ENCODE measurements at regions not wholly inside any gene's neighbourhood (a gene's known extent, or its start where the extent isn't known, plus 50 kb on each side); places are given as distances from the start of the nearest gene placed in this dataset.
A peak's percentile ranks its signal among the peaks of the same experiment; 100 is the strongest.

GRCh38 chr11:91794146-91794545 lies 430.5 kb upstream of the FAT3 start:
- no peak for DNase-seq
- peaks cover 36% of the 10 kb centered on the region for H3K4me1 ChIP-seq
- H3K9me3 ChIP-seq (replicated peaks), result no peaks in the 10 kb centered on the region
- H3K4me3 ChIP-seq, result no peak overlapping the region
- no peaks in the 10 kb centered on the region for H3K27me3 ChIP-seq
- H3K27ac ChIP-seq, result no peak overlapping the region
- H3K36me3 ChIP-seq, result no peaks in the 10 kb centered on the region

GRCh38 chr11:91792779-91793262 lies 431.8 kb upstream of the FAT3 start:
- no peaks in the 10 kb centered on the region for H3K27me3 ChIP-seq
- H3K4me1 ChIP-seq, result peaks cover 36% of the 10 kb centered on the region
- no peaks in the 10 kb centered on the region for H3K36me3 ChIP-seq
- no peaks in the 10 kb centered on the region for H3K9me3 ChIP-seq (replicated peaks)
- no peak overlapping the region for H3K27ac ChIP-seq
- no peak for DNase-seq
- no peak overlapping the region for H3K4me3 ChIP-seq

DNA sequence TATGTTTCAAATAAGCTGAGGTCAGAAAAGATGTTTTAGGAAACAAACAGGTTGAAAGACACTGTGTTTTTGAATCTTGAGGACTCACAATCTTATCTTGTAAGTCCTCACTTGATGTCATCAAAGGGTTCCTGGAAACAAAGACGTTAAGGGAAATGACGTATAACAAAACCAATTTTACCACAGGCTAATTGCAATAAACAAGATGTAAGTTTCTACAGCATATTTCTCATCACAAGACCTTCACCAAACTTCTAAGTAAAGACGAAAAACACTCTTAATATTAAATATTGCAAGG lies 433.5 kb upstream of the FAT3 start:
- peaks cover 42% of the 10 kb centered on the region for H3K4me1 ChIP-seq
- H3K4me3 ChIP-seq, result no peak overlapping the region
- peak overlapping the region; percentile 97 for H3K27ac ChIP-seq
- H3K36me3 ChIP-seq, result no peaks in the 10 kb centered on the region
- DNase-seq, result no peak
- no peaks in the 10 kb centered on the region for H3K27me3 ChIP-seq
- no peaks in the 10 kb centered on the region for H3K9me3 ChIP-seq (replicated peaks)

GRCh38 chr11:91790346-91791170 lies 434.1 kb upstream of the FAT3 start:
- peak overlapping the region; percentile 97 for H3K27ac ChIP-seq
- no peaks in the 10 kb centered on the region for H3K27me3 ChIP-seq
- DNase-seq, result peak; percentile 86 to 88
- H3K4me1 ChIP-seq, result peaks cover 39% of the 10 kb centered on the region
- no peaks in the 10 kb centered on the region for H3K36me3 ChIP-seq
- H3K4me3 ChIP-seq, result 0 out of 2 replicates have a peak overlapping the region, but pooled peaks have one; percentile 10
- no peaks in the 10 kb centered on the region for H3K9me3 ChIP-seq (replicated peaks)

DNA sequence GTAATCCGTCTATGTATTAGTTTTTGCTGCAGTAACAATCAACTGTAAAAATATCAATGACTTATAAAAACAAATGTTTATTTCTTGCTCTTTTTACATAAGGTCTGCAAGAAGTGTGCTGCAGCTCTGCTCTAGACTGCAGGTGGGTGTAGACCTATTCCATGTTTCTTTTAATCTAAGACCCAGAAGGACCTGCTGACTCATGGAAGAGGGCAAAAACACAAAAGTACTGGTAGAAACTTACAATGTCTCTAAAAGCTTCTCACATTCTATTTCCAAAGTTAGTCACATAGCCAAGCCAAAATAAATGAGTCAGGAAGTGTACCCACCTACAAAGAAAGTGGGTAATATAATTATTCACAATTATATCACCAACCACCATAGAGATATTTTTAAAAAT lies 435.9 kb upstream of the FAT3 start:
- no peaks in the 10 kb centered on the region for H3K27me3 ChIP-seq
- DNase-seq, result no peak
- no peaks in the 10 kb centered on the region for H3K36me3 ChIP-seq
- peaks cover 32% of the 10 kb centered on the region for H3K4me1 ChIP-seq
- no peaks in the 10 kb centered on the region for H3K9me3 ChIP-seq (replicated peaks)
- no peak overlapping the region for H3K4me3 ChIP-seq
- H3K27ac ChIP-seq, result no peak overlapping the region

GRCh38 chr11:91786097-91786496 lies 438.5 kb upstream of the FAT3 start:
- Histone ChIP-seq H3K27ac (no peak overlapping the region), H3K9me3 (replicated peaks) (no peaks in the 10 kb centered on the region), H3K27me3 (no peaks in the 10 kb centered on the region), H3K4me1 (peaks cover 18% of the 10 kb centered on the region), H3K4me3 (no peak overlapping the region), H3K36me3 (no peaks in the 10 kb centered on the region)
- DNase-seq, result no peak

DNA sequence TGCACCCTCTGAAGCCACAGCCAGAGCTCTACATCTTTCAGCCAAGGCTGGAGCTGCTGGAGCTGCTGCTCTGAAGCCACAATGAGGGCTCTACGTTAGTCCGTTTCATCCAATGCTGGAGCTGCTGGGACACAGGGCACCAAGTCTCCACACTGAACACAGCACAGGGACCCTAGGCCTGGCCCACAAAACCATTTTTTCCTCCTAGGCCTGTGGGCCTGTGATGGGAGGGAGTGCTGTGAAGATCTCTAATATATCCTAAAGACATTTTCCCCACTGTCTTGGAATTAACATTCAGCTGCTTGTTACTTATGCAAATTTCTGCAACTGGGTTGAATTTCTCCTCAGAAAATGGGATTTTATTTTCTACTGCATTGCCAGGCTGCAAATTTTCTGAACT lies 441.4 kb upstream of the FAT3 start:
- no peak overlapping the region for H3K27ac ChIP-seq
- no peak for DNase-seq
- H3K4me3 ChIP-seq, result no peak overlapping the region
- no peaks in the 10 kb centered on the region for H3K36me3 ChIP-seq
- H3K9me3 ChIP-seq (replicated peaks), result no peaks in the 10 kb centered on the region
- peaks cover 7% of the 10 kb centered on the region; the same call in 1 of the 2 replicates for H3K4me1 ChIP-seq
- H3K27me3 ChIP-seq, result no peaks in the 10 kb centered on the region

- Histone ChIP-seq H3K9me3 (replicated peaks) (no peaks in the 10 kb centered on the region), H3K27me3 (no peaks in the 10 kb centered on the region), H3K36me3 (no peaks in the 10 kb centered on the region), H3K4me1 (no peaks in the 10 kb centered on the region), H3K27ac (no peak overlapping the region), H3K4me3 (no peak overlapping the region)
- no peak for DNase-seq
Measured at GRCh38 chr11:91778758-91779157, 445.9 kb upstream of the FAT3 start.

DNA sequence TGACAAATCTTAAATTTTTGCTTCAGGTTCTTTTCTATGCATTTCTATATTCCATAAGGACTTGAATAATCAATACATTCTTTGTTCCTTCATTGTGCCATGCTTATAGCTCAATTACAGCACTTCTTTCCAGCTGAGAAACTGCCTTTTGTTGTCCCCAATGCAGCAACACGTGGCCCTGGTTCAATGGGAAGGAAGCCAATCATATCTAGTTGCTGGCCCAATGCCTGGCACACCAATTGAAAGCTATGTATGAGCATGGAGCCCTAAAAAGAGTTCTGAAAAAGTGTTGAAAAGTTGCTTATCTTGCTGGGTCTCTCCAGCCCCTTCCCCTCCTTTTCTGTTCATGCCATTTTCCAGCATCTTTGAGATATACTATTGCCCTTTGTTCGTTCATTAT lies 448.0 kb upstream of the FAT3 start:
- no peak for DNase-seq

GRCh38 chr11:91773090-91773489 lies 451.5 kb upstream of the FAT3 start:
- peak; percentile 27 to 52 for DNase-seq
- H3K27me3 ChIP-seq, result no peaks in the 10 kb centered on the region
- H3K27ac ChIP-seq, result no peak overlapping the region
- H3K36me3 ChIP-seq, result no peaks in the 10 kb centered on the region
- H3K9me3 ChIP-seq (replicated peaks), result no peaks in the 10 kb centered on the region
- no peaks in the 10 kb centered on the region for H3K4me1 ChIP-seq
- H3K4me3 ChIP-seq, result no peak overlapping the region

More for the DNA sequence above, 448.0 kb upstream of the FAT3 start:
- Histone ChIP-seq H3K4me1 (no peaks in the 10 kb centered on the region), H3K27me3 (no peaks in the 10 kb centered on the region), H3K4me3 (no peak overlapping the region), H3K9me3 (replicated peaks) (no peaks in the 10 kb centered on the region), H3K27ac (no peak overlapping the region), H3K36me3 (no peaks in the 10 kb centered on the region)

DNA sequence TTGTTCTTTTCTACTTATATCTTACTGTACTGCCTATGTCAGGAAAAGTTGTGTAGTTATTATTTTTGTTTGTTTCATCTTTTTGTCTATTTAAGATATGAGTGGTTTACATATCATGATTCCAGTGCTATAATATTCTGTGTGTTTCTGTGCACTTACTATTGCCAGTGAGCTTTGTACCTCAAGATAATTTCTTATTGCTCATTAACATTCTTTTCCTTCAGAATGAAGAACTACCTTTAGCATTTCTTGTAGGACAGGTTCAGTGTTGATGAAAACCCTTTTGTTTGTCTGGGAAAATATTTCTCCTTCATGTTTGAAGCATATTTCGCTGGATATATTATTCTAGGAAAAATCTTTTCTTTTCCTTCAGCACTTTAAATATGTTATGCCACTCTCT lies 452.7 kb upstream of the FAT3 start:
- Histone ChIP-seq H3K9me3 (replicated peaks) (no peaks in the 10 kb centered on the region), H3K27me3 (no peaks in the 10 kb centered on the region), H3K27ac (no peak overlapping the region), H3K4me1 (no peaks in the 10 kb centered on the region), H3K36me3 (no peaks in the 10 kb centered on the region), H3K4me3 (no peak overlapping the region)
- no peak for DNase-seq

- H3K27ac ChIP-seq, result no peak overlapping the region
- H3K9me3 ChIP-seq (replicated peaks), result no peaks in the 10 kb centered on the region
- H3K4me1 ChIP-seq, result no peaks in the 10 kb centered on the region
- H3K4me3 ChIP-seq, result no peak overlapping the region
- no peaks in the 10 kb centered on the region for H3K36me3 ChIP-seq
- DNase-seq, result peak in 1 of 2 experiments; percentile 20
- no peaks in the 10 kb centered on the region for H3K27me3 ChIP-seq
Measured at GRCh38 chr11:91768783-91769182, 455.8 kb upstream of the FAT3 start.

DNA sequence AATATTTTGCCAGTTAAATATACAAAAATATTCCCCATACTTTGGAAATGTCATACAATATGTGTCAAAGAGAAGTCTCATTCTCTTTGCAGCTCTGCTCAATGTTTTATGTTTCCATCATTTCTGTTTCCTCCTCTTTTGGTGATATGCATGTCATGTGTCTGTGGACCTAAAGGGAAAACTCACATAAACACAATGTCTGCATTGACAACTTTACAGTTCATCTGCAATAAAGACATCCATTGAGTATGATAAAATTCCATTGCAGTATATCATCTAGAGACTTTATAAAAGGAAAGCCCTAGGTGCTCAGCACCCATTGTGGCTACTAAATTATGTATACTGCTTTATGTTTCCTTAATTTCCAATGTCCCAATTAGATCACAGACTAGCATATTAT lies 461.3 kb upstream of the FAT3 start:
- Histone ChIP-seq H3K27me3 (no peaks in the 10 kb centered on the region), H3K4me3 (no peak overlapping the region), H3K9me3 (replicated peaks) (no peaks in the 10 kb centered on the region), H3K4me1 (no peaks in the 10 kb centered on the region), H3K27ac (no peak overlapping the region), H3K36me3 (no peaks in the 10 kb centered on the region)
- DNase-seq, result no peak

DNA sequence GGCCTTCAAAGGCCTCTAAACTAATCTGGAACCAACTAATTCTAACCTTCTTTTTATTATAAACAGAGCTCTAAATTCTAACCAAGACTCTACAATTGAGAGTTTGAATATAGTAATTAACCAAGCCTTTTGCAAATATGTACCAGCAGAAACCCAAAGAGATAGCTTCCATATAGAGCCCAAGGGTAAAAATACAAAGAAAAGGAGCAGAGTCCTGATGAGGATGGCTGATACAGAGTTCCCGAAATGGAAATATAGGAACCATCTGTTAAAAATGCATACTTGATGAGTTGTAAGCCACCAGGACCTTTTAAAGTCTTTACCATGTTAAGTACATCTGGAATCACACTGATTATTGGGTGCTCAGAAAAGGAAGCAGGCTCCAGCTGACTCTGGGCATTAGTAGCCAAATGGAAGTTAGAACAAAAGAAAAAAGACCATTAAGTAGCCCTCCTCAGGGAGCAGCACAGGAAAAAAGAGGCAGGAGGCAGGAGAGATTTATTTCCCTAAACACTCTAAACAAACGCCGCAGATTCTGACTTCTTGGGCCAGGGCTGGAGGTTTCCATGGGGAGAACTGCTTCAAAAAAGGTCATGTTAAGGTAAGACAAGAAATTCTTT lies 463.1 kb upstream of the FAT3 start:
- Histone ChIP-seq H3K9me3 (replicated peaks) (no peaks in the 10 kb centered on the region), H3K27ac (no peak overlapping the region), H3K4me3 (no peak overlapping the region), H3K27me3 (no peaks in the 10 kb centered on the region), H3K4me1 (no peaks in the 10 kb centered on the region), H3K36me3 (no peaks in the 10 kb centered on the region)
- no peak for DNase-seq

GRCh38 chr11:91756829-91757480 lies 467.7 kb upstream of the FAT3 start:
- H3K9me3 ChIP-seq (replicated peaks), result no peaks in the 10 kb centered on the region
- no peaks in the 10 kb centered on the region for H3K4me1 ChIP-seq
- H3K36me3 ChIP-seq, result no peaks in the 10 kb centered on the region
- H3K27me3 ChIP-seq, result no peaks in the 10 kb centered on the region
- no peak overlapping the region for H3K4me3 ChIP-seq
- no peak for DNase-seq
- no peak overlapping the region for H3K27ac ChIP-seq
